ENCODE measurements at regions not wholly inside any gene's neighbourhood (a gene's known extent, or its start where the extent isn't known, plus 50 kb on each side); places are given as distances from the start of the nearest gene placed in this dataset.

- H3K27me3 ChIP-seq (ENCODE audit: low read depth) = peaks cover 7% of the 10 kb centered on the region
- DNase-seq (no peak), ATAC-seq (no peak)
- H3K27ac ChIP-seq = no peak overlapping the region
- H3K4me1 ChIP-seq = no peaks in the 10 kb centered on the region
- no peak for TF ChIP-seq CTCF (IDR thresholded peaks at IDR 0.05)
- no peaks in the 10 kb centered on the region for H3K9me3 ChIP-seq
- no peaks in the 10 kb centered on the region for H3K36me3 ChIP-seq
- intact Hi-C loops (cut with DNase I) = no loop called here
- H3K4me3 ChIP-seq = no peak overlapping the region
Measured at GRCh38 chr2:120425014-120425413, 79.1 kb downstream of the INHBB start.

GRCh38 chr2:120428748-120429147, 82.8 kb downstream of the INHBB start:
- TF ChIP-seq CTCF (IDR thresholded peaks at IDR 0.05) = no peak
- Histone ChIP-seq H3K4me3 (no peak overlapping the region), H3K27me3 (ENCODE audit: low read depth) (no peaks in the 10 kb centered on the region), H3K4me1 (no peaks in the 10 kb centered on the region), H3K27ac (no peak overlapping the region), H3K36me3 (no peaks in the 10 kb centered on the region), H3K9me3 (no peaks in the 10 kb centered on the region)
- intact Hi-C loops (cut with DNase I) = no loop called here
- ATAC-seq = no peak
- DNase-seq = no peak

GRCh38 chr2:120429586-120430500, 83.9 kb downstream of the INHBB start:
- Histone ChIP-seq H3K27ac (no peak overlapping the region), H3K4me3 (no peak overlapping the region), H3K4me1 (no peaks in the 10 kb centered on the region), H3K27me3 (ENCODE audit: low read depth) (no peaks in the 10 kb centered on the region), H3K9me3 (no peaks in the 10 kb centered on the region), H3K36me3 (no peaks in the 10 kb centered on the region)
- intact Hi-C loops (cut with DNase I) = no loop called here
- no peak for TF ChIP-seq CTCF (IDR thresholded peaks at IDR 0.05)
- DNase-seq = no peak
- ATAC-seq = no peak

- Histone ChIP-seq H3K36me3 (no peaks in the 10 kb centered on the region), H3K9me3 (no peaks in the 10 kb centered on the region), H3K27ac (no peak overlapping the region), H3K27me3 (ENCODE audit: low read depth) (no peaks in the 10 kb centered on the region), H3K4me1 (no peaks in the 10 kb centered on the region), H3K4me3 (no peak overlapping the region)
- DNase-seq (no peak), ATAC-seq (no peak)
- intact Hi-C loops (cut with DNase I) = no loop called here
- TF ChIP-seq CTCF (IDR thresholded peaks at IDR 0.05) = no peak
Measured at GRCh38 chr2:120430501-120430830, 84.5 kb downstream of the INHBB start.

- DNase-seq = no peak
Measured at GRCh38 chr2:120430957-120431356, 85.0 kb downstream of the INHBB start.

More at GRCh38 chr2:120430957-120431356, 85.0 kb downstream of the INHBB start:
- Histone ChIP-seq H3K4me1 (no peaks in the 10 kb centered on the region), H3K9me3 (no peaks in the 10 kb centered on the region), H3K36me3 (no peaks in the 10 kb centered on the region), H3K4me3 (no peak overlapping the region), H3K27ac (no peak overlapping the region), H3K27me3 (ENCODE audit: low read depth) (no peaks in the 10 kb centered on the region)
- TF ChIP-seq CTCF (IDR thresholded peaks at IDR 0.05) = no peak
- no peak for ATAC-seq
- intact Hi-C loops (cut with DNase I) = no loop called here
